ENCODE measurements at regions not wholly inside any gene's neighbourhood (a gene's known extent, or its start where the extent isn't known, plus 50 kb on each side); places are given as distances from the start of the nearest gene placed in this dataset.
A peak's percentile ranks its signal among the peaks of the same experiment; 100 is the strongest.

DNA sequence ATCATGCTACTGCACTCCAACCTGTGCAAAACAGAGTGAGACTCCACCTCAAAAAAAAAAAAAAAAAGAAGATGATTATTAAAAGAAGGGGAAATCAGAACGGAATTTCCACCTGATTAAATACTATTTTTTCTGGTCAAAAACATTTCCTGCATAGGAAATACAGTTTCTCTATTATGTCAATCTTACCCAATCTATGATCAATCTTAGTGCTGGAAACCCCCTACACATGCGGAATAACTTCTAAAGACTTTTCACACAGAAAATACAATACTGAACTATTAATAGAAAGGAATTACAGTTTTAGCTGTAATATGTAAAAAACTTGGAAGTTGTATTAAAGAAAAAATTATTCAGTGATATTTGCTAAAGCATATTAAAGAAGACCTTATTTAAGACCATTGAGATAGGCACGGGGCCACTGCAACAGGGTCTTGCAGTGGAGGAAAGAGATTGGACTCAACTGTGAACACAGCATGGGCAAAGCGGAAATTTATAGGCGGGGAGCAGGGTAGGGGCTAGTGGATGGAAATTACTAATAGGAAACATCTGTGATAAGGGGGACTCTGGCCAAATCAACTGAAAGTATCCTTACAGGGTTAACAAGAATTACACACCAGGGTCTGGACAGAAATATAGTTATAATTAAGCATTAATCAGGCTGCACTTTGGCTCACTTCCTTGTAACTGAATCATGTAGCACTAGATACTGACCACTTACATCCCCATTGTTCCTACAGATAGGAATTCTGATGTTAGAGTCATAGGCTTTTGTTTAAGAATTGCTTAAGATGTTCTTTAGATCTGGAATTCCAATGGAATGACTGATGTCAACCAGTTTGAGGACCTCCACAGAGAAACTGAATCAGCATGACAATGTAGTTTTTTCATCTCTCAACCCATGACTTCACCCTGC, 411.5 kb upstream of the DDI1 start:
- DNase-seq (ENCODE audit: low read depth): peak; percentile 86

DNA sequence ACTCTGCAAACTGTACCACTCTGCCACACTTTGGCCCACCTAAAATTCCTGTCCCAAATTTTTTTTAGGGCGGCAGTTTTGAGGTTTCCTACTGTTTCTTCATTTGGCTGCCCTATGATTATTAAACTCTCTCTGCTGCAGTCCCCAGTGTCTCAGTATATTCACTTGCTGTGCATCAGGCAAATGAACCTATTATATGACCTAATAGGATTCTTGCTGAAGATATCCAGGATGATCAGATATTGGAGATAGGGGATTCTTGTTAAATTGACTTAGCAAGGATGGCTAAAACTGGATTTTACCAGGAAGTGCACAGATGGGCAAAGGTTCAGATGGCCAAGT, 410.8 kb upstream of the DDI1 start:
- no peak for DNase-seq (ENCODE audit: low read depth)

DNA sequence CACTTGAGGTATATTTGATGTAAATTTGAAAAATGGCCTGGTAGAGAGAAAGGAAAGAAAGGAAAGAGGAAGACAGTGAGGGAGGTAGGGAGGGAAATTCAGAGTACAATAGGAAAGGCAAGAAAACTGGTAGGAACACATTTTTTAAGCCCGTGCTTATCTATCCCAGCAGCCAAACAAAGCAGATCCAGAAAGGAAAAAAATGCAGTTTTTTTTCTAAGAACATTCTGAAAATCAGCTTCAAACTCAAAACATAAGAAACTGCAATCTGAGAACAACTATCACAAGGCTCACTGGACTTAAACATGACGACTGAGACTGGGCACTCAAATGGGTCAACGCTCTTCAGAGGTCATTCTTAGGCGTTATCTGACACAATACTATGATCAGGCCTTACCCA, 408.3 kb upstream of the DDI1 start:
- DNase-seq (ENCODE audit: low read depth): no peak

- DNase-seq (ENCODE audit: low read depth): no peak
Observed at GRCh38 chr11:103631841-103632240, 404.6 kb upstream of the DDI1 start.

DNA sequence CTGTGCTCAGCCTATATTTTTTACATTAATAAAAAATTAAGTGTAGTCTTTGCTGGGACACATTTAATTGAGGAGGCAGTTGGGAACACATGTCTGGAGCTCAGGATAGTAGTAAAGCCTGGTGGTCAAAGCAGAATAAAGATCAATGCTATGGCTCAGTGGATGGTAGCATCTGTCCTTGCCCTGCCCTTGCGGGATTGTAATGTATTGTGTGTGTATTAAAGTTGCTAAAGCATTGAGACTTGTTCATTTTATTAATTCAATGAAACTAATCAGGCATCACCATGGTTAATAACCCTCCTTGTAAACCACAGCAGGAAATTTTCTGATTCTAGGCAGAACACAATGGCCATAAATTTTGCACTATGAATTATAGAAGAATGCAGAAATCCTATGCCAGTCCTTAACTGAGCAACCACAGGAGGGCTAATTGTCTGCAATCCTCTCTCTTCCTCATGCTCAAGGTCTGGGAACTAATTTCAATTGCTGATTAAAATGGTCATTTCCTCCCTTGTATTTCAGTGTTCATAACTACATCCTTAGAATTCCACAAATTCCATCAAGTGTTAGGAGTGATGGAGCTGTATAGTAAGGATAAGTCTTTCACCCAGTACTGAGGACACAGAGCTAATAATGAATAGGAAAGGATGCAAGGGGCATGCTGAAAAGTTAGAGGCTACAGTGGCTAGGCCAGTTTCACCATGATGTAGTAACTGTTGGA, 403.2 kb upstream of the DDI1 start:
- DNase-seq (ENCODE audit: low read depth): peak; percentile 49

DNA sequence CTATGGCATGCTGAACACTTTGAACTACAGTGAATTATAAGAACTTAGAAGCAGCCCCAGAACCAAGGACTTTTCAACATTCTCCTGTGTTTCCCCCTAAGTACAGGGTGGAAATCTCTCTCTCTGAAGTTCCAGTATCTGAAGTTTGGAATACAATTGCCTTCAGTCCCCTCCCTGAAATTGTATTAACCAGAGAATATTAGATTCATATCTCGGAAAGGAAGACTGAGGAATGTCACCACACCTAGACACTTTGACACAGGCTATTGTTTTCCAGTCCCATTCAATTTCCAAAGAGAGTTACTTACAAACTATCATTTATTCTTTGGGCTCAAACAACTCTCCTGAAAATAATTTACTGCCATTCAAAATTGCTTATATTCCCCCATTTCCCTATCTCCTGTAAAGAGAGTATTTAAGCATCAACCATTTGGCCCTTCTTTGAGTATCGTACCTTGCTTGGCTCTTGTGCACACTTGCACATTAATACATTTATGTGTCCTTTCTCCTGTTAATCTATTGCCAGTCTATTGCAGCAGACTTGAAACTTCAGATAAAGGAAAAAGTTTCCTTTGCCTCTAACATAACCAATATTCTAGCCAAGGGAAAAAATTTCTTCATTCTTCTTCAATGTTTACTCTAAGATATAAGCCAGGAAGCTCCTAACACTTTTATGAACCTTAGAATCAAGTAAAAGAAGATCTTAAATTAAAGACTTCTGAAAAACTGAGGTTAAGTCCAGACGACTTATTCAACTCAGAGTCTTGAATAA, 402.4 kb upstream of the DDI1 start:
- DNase-seq (ENCODE audit: low read depth): peak; percentile 34

DNA sequence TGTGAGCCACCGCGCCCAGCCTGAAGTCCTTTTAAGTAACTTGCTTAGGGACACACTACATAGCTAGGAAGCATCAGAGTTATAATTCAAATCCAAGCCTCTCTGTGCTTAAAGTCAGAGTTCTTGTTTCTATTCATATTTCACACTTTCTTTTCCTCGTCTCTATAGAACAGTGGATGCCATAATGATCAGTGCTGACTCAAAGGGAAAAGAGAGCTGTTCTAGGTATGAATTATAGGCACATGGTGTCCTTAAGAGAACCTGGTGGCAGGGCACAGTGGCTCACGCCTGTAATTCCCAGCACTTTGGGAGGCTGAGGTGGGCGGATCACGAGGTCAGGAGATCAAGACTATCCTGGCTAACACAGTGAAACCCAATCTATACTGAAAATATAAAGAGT, 400.2 kb upstream of the DDI1 start:
- no peak for DNase-seq (ENCODE audit: low read depth)

GRCh38 chr11:103637295-103637694, 399.1 kb upstream of the DDI1 start:
- no peak for DNase-seq (ENCODE audit: low read depth)

DNA sequence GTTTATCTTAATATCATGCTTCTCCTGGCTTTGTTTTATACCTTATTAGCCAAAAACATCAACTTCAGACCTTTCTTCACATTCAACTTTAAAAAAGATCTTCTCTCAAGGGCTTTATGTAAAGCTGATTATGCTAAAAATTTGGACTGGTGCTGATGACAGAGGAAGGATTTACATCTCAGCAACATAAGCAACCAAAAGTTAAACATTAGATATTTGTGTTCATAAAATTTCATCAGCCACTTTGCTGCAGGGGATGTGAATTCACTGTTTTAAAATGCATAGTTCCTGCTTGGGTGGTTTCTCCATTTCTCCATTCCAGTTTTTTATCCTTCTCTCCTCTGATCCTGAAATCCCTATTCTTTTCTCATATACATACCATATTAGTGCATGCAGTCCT, 398.6 kb upstream of the DDI1 start:
- DNase-seq (ENCODE audit: low read depth): no peak

- DNase-seq (ENCODE audit: low read depth): no peak
Observed at GRCh38 chr11:103644676-103645075, 391.8 kb upstream of the DDI1 start.

DNA sequence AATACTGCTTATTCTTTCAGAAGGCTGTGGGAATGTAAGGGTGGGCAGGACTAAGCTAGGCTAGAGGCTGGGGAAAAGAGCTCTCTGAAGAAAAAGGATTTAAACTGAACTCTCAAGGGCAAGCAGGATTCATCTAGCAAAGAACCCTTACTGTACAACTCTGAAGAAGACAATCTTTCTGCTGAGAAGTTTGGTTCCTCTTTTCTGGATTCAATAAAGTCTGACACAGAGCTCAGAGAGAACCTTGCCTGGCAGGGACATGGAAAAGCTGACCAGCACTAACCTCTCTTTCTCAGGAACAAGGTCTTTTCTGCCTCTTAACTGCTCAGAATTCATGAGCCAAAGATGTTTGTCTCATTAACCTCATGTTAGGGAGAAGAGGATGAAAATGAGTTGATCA, 388.4 kb upstream of the DDI1 start:
- DNase-seq (ENCODE audit: low read depth): no peak

DNA sequence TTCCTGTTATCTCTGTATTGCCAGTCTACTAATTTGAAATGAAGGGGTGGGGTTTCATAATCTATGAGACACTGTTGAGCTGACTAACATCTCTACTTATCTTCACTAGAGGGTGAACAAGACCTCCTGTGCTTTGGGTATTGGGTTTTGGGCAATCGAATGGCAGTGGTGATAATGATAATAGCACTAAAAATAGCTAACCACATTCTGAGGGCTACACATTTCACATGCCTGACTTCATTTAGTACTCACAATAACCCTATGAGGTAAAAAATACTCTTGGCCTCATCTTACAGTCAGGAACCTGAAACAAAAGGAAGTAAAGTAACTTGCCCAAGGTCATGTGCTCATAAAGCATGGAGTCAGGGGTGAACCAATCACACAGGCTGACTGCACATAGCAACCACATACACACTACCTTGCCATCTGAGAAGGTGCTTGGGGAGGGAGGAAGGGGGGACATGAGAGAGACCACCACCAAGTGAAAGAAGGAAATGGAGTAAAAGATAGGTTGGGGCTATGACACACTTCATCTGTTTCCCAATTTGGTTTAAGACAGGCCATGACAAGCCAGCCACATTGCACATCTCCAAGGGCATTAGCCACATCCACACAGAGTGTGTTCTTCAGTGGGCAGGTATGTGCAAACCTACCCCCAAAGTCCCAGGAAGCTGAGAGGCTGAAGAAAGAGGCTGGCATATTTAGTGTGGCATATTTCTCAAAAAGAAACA, 387.6 kb upstream of the DDI1 start:
- peak; percentile 67 for DNase-seq (ENCODE audit: low read depth)

- DNase-seq (ENCODE audit: low read depth): no peak
Observed at GRCh38 chr11:103649401-103649895, 387.0 kb upstream of the DDI1 start.

GRCh38 chr11:103650330-103650729, 386.1 kb upstream of the DDI1 start:
- DNase-seq (ENCODE audit: low read depth): no peak

- no peak for DNase-seq (ENCODE audit: low read depth)
Observed at GRCh38 chr11:103651341-103651998, 385.0 kb upstream of the DDI1 start.

DNA sequence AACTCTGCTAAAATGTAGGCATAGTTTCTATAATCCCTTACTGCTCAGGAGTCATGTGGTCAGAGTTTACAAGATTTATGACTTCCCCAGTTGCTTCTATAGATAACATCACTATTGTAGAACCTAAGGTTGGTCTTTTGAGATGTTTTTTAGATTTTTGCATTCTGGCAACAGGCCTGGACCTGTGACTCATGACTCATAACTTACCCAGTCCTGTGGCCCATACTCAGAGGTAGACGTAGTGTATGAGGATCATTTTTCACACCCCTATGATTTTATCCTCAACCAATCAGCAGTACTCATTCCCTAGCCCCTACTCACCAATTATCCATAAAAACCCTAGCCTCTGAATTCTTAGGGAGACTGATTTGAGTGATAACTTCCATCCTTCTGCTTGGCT, 384.4 kb upstream of the DDI1 start:
- DNase-seq (ENCODE audit: low read depth): peak; percentile 65

DNA sequence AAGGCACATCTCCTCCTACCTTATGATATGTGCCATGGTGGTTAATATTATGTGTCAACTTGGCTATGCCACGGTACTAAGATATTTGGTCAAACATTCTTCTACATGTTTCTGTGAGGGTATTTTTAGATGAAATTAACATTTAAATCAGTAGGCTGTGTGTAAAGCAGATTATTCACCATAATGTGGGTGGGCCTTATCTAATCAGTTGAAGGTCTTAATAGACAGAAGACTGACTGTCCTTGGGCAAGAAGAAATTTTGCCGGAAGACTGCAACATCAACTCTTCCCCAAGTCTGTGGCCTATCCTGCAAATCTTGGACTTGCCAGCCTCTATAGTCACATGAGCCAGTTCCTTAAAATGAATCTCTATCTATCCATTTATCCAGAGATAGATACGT, 380.1 kb upstream of the DDI1 start:
- DNase-seq (ENCODE audit: low read depth): no peak

DNA sequence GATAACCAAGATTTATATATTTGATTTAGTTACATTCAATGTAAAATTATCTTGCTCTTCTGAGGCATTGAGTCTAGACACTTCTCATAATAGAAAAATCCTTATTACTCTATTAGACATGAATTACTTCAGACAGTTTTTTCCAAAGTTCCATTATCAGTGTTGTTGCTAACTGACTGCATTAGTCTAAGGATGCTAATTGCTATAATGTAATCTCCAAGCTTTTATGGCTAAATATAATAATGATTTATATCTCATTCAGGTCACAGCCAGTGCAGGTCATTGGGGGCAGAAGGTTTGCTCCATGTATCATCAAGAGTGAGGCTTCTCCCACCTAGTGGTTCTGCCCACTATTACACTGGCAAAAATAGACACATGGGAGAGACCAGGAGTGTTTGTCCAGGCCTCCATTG, 377.2 kb upstream of the DDI1 start:
- peak; percentile 39 for DNase-seq (ENCODE audit: low read depth)

DNA sequence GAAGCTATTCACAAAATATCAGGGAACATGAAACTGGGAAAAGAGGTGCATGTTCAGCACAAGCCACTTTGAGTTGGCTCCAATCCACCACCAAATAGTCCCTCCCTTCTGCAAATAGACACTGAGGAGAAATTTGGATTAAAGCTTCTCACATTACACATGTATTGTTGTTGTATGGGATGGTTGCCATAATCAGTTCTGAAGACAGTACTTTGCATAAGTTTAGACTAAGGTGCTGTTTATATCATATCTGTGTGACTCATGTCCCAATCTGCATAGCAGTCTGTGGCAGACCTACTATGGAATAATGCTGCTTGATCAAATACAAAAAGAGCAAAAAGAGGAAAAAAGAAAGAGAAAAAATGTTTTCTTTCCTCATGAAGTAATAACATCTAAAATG, 376.7 kb upstream of the DDI1 start:
- DNase-seq (ENCODE audit: low read depth): peak; percentile 36

GRCh38 chr11:103661185-103661584, 375.3 kb upstream of the DDI1 start:
- DNase-seq (ENCODE audit: low read depth): no peak

DNA sequence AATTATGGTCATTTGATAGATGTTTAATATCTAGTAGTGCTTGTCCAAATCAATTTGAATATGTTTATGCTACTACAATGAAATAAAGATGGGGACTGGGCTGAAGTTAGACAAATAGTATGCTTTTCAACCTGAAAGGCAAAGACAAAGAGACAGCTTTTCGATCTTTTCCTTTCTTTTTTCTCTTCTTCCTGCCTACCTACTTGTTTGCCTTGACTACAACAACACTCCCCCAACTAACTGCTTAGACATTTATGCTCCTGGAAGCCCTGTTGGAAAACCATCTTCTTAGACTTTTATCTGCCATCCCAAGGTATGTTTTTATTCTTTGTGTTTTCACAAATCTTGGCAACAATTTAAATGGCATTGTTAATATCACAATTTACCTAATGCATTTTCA, 374.4 kb upstream of the DDI1 start:
- no peak for DNase-seq (ENCODE audit: low read depth)
